GM12892 (cell line): ENCODE measurements at regions not wholly inside any gene's neighbourhood (a gene's known extent, or its start where the extent isn't known, plus 50 kb on each side); places are given as distances from the start of the nearest gene placed in this dataset.

Experiments
- POLR2A ChIP-seq: IDR thresholded peaks from 2 replicates; pipeline ENCODE4 v1.6.1; 2011; ENCODE audit warnings: low read depth, low read length, control low read depth
- TAF1 ChIP-seq: IDR thresholded peaks from 2 replicates; pipeline ENCODE4 v1.6.1; 2011; ENCODE audit warnings: low read depth, mild to moderate bottlenecking, control low read depth, low read length, borderline replicate concordance

DNA sequence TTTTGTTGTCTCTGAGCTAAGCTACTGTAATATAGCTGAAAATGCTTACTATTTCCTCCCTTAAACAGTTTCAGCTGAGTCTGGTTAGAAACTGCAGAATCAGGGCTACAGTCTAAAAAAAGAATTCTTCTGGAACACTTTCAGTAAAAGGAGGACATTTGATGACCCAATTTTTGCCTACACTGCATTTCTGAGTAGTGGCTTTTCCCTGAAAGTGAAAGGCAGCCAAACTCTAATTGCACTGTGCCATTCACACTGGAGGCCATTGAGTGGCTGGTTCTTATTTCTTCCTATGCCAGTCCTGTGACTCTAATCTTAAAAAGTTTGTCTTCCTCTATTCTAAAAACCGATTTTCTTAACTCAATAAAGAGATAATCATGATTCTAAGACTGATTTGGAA lies 526.0 kb downstream of the CFAP47 start:
- TF ChIP-seq POLR2A (no peak), TAF1 (no peak)
